Activated naive CD4-positive, alpha-beta T cell treated with anti-CD3 and anti-CD28 coated beads for 36 hours (primary cell): ENCODE measurements at regions not wholly inside any gene's neighbourhood (a gene's known extent, or its start where the extent isn't known, plus 50 kb on each side); places are given as distances from the start of the nearest gene placed in this dataset.

ENCODE experiments used
- CTCF ChIA-PET: fragments of 350-600 bp; sonication (Branson Sonifier 250); formaldehyde crosslinking; loops from one replicate; lab custom pipeline; 2021; ENCODE audit warnings: antibody characterized with exemption; lab: Charles Lee
- DNase-seq: peaks from one replicate; pipeline ENCODE4 v3.0.0-alpha.2; 2020
- H3K27ac Mint-ChIP-seq: one replicate; pipeline ENCODE4 v1.8.0; 2021; ENCODE audit warnings: mild to moderate bottlenecking, mixed read lengths
- H3K27me3 Mint-ChIP-seq: one replicate; pipeline ENCODE4 v1.8.0; 2021; ENCODE audit warnings: low read depth, mixed read lengths
- H3K36me3 Mint-ChIP-seq: one replicate; pipeline ENCODE4 v1.8.0; 2021; ENCODE audit warnings: low read depth, mixed read lengths
- H3K4me1 Mint-ChIP-seq: one replicate; pipeline ENCODE4 v1.8.0; 2021; ENCODE audit warnings: low read depth, mixed read lengths
- H3K4me3 Mint-ChIP-seq: one replicate; pipeline ENCODE4 v1.8.0; 2021; ENCODE audit warnings: mild to moderate bottlenecking, moderate library complexity, mixed read lengths
- H3K9me3 Mint-ChIP-seq: one replicate; pipeline ENCODE4 v1.8.0; 2021; ENCODE audit warnings: mixed read lengths
- intact Hi-C: fragments of 100-400 bp; cut with micrococcal nuclease; formaldehyde crosslinking; loops from one replicate; pipeline ENCODE4 v1.15.1; 2023

- Mint-ChIP-seq H3K27me3 (no peaks in the 10 kb centered on the region), H3K36me3 (no peaks in the 10 kb centered on the region), H3K4me1 (no peaks in the 10 kb centered on the region), H3K9me3 (no peaks in the 10 kb centered on the region), H3K27ac (no peak overlapping the region), H3K4me3 (no peak overlapping the region)
- intact Hi-C loops, result no loop called here
- DNase-seq, result no peak
- CTCF ChIA-PET, result no interaction called here
Measured at GRCh38 chr3:78406396-78406795, 1361.4 kb downstream of the ROBO1 start.

- no peaks in the 10 kb centered on the region for H3K36me3 Mint-ChIP-seq
- no peaks in the 10 kb centered on the region for H3K27me3 Mint-ChIP-seq
- intact Hi-C loops, result no loop called here
- DNase-seq, result no peak
- no peaks in the 10 kb centered on the region for H3K4me1 Mint-ChIP-seq
- no peak overlapping the region for H3K4me3 Mint-ChIP-seq
- no peak overlapping the region for H3K27ac Mint-ChIP-seq
- no peaks in the 10 kb centered on the region for H3K9me3 Mint-ChIP-seq
- CTCF ChIA-PET, result interaction anchor here (1.2 kb wide), 1 partner anchor 12 kb away, joined by 4 read pairs; no protein-coding TSS in a partner anchor
Measured at GRCh38 chr3:78410077-78410476, 1357.7 kb downstream of the ROBO1 start.

- intact Hi-C loops, result no loop called here
- DNase-seq, result no peak
- Mint-ChIP-seq H3K27ac (no peak overlapping the region), H3K36me3 (no peaks in the 10 kb centered on the region), H3K4me3 (no peak overlapping the region), H3K27me3 (no peaks in the 10 kb centered on the region), H3K4me1 (no peaks in the 10 kb centered on the region), H3K9me3 (peaks cover 4% of the 10 kb centered on the region)
- CTCF ChIA-PET, result no interaction called here
Measured at GRCh38 chr3:78414261-78414660, 1353.5 kb downstream of the ROBO1 start.

DNA sequence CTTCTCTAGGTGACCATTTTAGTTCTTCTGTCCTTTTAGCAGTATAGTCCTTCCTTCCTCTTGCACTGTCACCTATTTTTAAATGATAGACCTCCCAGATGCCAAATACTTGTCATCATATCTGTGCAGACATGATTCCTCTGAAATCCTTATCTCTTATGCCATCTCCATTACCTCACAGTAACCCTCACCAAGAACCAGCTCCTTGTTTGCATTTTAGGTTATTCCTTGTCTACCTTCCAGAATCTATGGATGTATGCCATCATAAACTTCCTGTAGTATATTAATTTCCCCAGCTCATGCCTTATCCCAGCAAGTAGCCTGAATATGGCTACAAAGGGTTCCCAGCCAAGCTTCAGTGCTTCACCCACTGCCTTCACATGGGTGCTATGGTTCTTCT, 1347.2 kb downstream of the ROBO1 start:
- CTCF ChIA-PET, result no interaction called here
- intact Hi-C loops, result no loop called here
- Mint-ChIP-seq H3K27me3 (no peaks in the 10 kb centered on the region), H3K27ac (no peak overlapping the region), H3K36me3 (no peaks in the 10 kb centered on the region), H3K9me3 (peaks cover 4% of the 10 kb centered on the region), H3K4me3 (no peak overlapping the region), H3K4me1 (no peaks in the 10 kb centered on the region)
- DNase-seq, result no peak

- DNase-seq, result no peak
- Mint-ChIP-seq H3K36me3 (no peaks in the 10 kb centered on the region), H3K27ac (no peak overlapping the region), H3K9me3 (peaks cover 4% of the 10 kb centered on the region), H3K27me3 (no peaks in the 10 kb centered on the region), H3K4me3 (no peak overlapping the region), H3K4me1 (no peaks in the 10 kb centered on the region)
- intact Hi-C loops, result no loop called here
- CTCF ChIA-PET, result interaction anchor here (1.4 kb wide), 1 partner anchor 12 kb away, joined by 4 read pairs; no protein-coding TSS in a partner anchor
Measured at GRCh38 chr3:78421247-78421966, 1346.4 kb downstream of the ROBO1 start.

- Mint-ChIP-seq H3K4me3 (no peak overlapping the region), H3K36me3 (no peaks in the 10 kb centered on the region), H3K9me3 (peaks cover 3% of the 10 kb centered on the region), H3K27ac (no peak overlapping the region), H3K27me3 (no peaks in the 10 kb centered on the region), H3K4me1 (no peaks in the 10 kb centered on the region)
- CTCF ChIA-PET, result no interaction called here
- no peak for DNase-seq
- intact Hi-C loops, result no loop called here
Measured at GRCh38 chr3:78424656-78425055, 1343.1 kb downstream of the ROBO1 start.

DNA sequence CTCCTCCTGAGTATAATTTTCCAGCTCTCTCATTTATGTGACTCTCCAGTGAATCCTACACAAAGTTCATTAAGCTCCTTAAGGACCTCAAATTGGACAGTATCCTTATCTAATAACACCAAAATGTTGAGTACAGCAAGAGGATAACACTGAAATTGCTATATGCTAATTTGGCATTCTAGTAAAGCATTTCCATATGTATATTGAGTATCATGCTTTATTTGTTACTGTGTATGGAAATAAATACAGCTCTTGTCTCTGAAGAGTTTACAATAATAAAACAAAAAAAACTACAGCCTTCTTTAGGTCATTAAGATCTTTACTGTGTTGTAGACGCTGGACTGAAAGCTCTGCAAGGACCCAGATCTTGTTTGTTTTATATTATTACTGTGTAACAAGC, 1341.3 kb downstream of the ROBO1 start:
- H3K4me1 Mint-ChIP-seq, result no peaks in the 10 kb centered on the region
- intact Hi-C loops, result no loop called here
- H3K27me3 Mint-ChIP-seq, result no peaks in the 10 kb centered on the region
- H3K27ac Mint-ChIP-seq, result no peak overlapping the region
- CTCF ChIA-PET, result no interaction called here
- H3K9me3 Mint-ChIP-seq, result peaks cover 5% of the 10 kb centered on the region
- no peak for DNase-seq
- H3K4me3 Mint-ChIP-seq, result no peak overlapping the region
- H3K36me3 Mint-ChIP-seq, result no peaks in the 10 kb centered on the region

GRCh38 chr3:78427303-78427702, 1340.5 kb downstream of the ROBO1 start:
- H3K4me3 Mint-ChIP-seq, result no peak overlapping the region
- CTCF ChIA-PET, result no interaction called here
- no peaks in the 10 kb centered on the region for H3K36me3 Mint-ChIP-seq
- no peaks in the 10 kb centered on the region for H3K4me1 Mint-ChIP-seq
- intact Hi-C loops, result no loop called here
- peaks cover 5% of the 10 kb centered on the region for H3K9me3 Mint-ChIP-seq
- no peak overlapping the region for H3K27ac Mint-ChIP-seq
- no peaks in the 10 kb centered on the region for H3K27me3 Mint-ChIP-seq
- DNase-seq, result no peak

- H3K36me3 Mint-ChIP-seq, result no peaks in the 10 kb centered on the region
- DNase-seq, result no peak
- intact Hi-C loops, result no loop called here
- H3K9me3 Mint-ChIP-seq, result peaks cover 5% of the 10 kb centered on the region
- H3K4me1 Mint-ChIP-seq, result no peaks in the 10 kb centered on the region
- H3K27me3 Mint-ChIP-seq, result no peaks in the 10 kb centered on the region
- H3K4me3 Mint-ChIP-seq, result no peak overlapping the region
- CTCF ChIA-PET, result no interaction called here
- H3K27ac Mint-ChIP-seq, result no peak overlapping the region
Measured at GRCh38 chr3:78430741-78431140, 1337.1 kb downstream of the ROBO1 start.

GRCh38 chr3:78434801-78435200, 1333.0 kb downstream of the ROBO1 start:
- no peaks in the 10 kb centered on the region for H3K27me3 Mint-ChIP-seq
- no peak overlapping the region for H3K4me3 Mint-ChIP-seq
- no peak for DNase-seq
- peaks cover 5% of the 10 kb centered on the region for H3K9me3 Mint-ChIP-seq
- no peak overlapping the region for H3K27ac Mint-ChIP-seq
- intact Hi-C loops, result no loop called here
- H3K36me3 Mint-ChIP-seq, result no peaks in the 10 kb centered on the region
- no peaks in the 10 kb centered on the region for H3K4me1 Mint-ChIP-seq
- CTCF ChIA-PET, result no interaction called here

DNA sequence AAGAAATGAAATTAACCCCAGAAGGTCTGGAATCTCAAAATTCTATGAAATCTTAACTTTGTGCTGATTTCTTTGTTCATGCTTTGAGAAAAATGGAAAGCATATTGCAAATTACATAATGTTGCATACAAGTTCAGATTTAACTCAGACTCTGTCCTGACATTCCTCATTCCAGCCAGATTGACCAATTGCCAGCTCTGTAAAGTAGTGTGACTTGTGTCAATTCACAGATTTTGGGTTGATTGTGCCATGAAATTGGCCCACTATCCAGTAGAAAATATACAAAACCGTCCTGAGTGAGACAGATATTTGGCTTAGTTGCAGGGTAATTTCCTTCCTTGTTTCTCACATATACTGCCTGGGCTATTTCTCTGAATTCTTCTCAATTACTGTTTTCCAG, 1312.6 kb downstream of the ROBO1 start:
- CTCF ChIA-PET, result no interaction called here
- Mint-ChIP-seq H3K27ac (no peak overlapping the region), H3K27me3 (no peaks in the 10 kb centered on the region), H3K36me3 (no peaks in the 10 kb centered on the region), H3K9me3 (peaks cover 12% of the 10 kb centered on the region), H3K4me3 (no peak overlapping the region), H3K4me1 (no peaks in the 10 kb centered on the region)
- intact Hi-C loops, result no loop called here
- no peak for DNase-seq

GRCh38 chr3:78455712-78456433, 1311.9 kb downstream of the ROBO1 start:
- H3K4me3 Mint-ChIP-seq, result no peak overlapping the region
- peaks cover 17% of the 10 kb centered on the region for H3K9me3 Mint-ChIP-seq
- H3K27ac Mint-ChIP-seq, result no peak overlapping the region
- no peak for DNase-seq
- H3K27me3 Mint-ChIP-seq, result no peaks in the 10 kb centered on the region
- no peaks in the 10 kb centered on the region for H3K36me3 Mint-ChIP-seq
- CTCF ChIA-PET, result no interaction called here
- intact Hi-C loops, result no loop called here
- H3K4me1 Mint-ChIP-seq, result no peaks in the 10 kb centered on the region

GRCh38 chr3:78459796-78460195, 1308.0 kb downstream of the ROBO1 start:
- H3K9me3 Mint-ChIP-seq, result peaks cover 29% of the 10 kb centered on the region
- CTCF ChIA-PET, result no interaction called here
- no peaks in the 10 kb centered on the region for H3K27me3 Mint-ChIP-seq
- H3K4me3 Mint-ChIP-seq, result no peak overlapping the region
- H3K27ac Mint-ChIP-seq, result no peak overlapping the region
- peaks cover 2% of the 10 kb centered on the region for H3K36me3 Mint-ChIP-seq
- intact Hi-C loops, result no loop called here
- no peaks in the 10 kb centered on the region for H3K4me1 Mint-ChIP-seq
- DNase-seq, result no peak
